Activated CD8-positive, alpha-beta T cell treated with anti-CD3 and anti-CD28 coated beads for 36 hours (primary cell): ENCODE measurements at regions not wholly inside any gene's neighbourhood (a gene's known extent, or its start where the extent isn't known, plus 50 kb on each side); places are given as distances from the start of the nearest gene placed in this dataset.

Experiments
- ATAC-seq: fragments of 200-7000 bp; cut with Tn5 transposase; one replicate; pipeline ENCODE4 v1.10.0; 2021; ENCODE audit warnings: mild to moderate bottlenecking, moderate library complexity
- CTCF ChIA-PET: fragments of 350-600 bp; sonication (Branson Sonifier 250); formaldehyde crosslinking; loops from one replicate; lab custom pipeline; 2021; ENCODE audit warnings: antibody characterized with exemption; lab: Charles Lee
- POLR2A ChIA-PET: fragments of 350-600 bp; sonication (Branson Sonifier 250); formaldehyde crosslinking; loops from one replicate; lab custom pipeline; 2021; ENCODE audit warnings: antibody characterized with exemption; lab: Charles Lee
- DNase-seq: peaks from one replicate; pipeline ENCODE4 v3.0.0-alpha.2; 2020
- H3K27ac Mint-ChIP-seq: one replicate; pipeline ENCODE4 v1.8.0; 2021; ENCODE audit warnings: mild to moderate bottlenecking, mixed read lengths
- H3K27me3 Mint-ChIP-seq: one replicate; pipeline ENCODE4 v1.8.0; 2021; ENCODE audit warnings: mixed read lengths
- H3K36me3 Mint-ChIP-seq: one replicate; pipeline ENCODE4 v1.8.0; 2021; ENCODE audit warnings: low read depth, mixed read lengths
- H3K4me1 Mint-ChIP-seq: one replicate; pipeline ENCODE4 v1.8.0; 2021; ENCODE audit warnings: low read depth, mixed read lengths
- H3K4me3 Mint-ChIP-seq: one replicate; pipeline ENCODE4 v1.8.0; 2021; ENCODE audit warnings: mild to moderate bottlenecking, moderate library complexity, mixed read lengths
- H3K9me3 Mint-ChIP-seq: one replicate; pipeline ENCODE4 v1.8.0; 2021; ENCODE audit warnings: mixed read lengths
- CTCF ChIP-seq: fragments of 200-600 bp; IDR thresholded peaks from one replicate; pipeline ENCODE4 v1.8.0; 2022; ENCODE audit warnings: antibody characterized with exemption, mild to moderate bottlenecking
- intact Hi-C: fragments of 100-400 bp; cut with micrococcal nuclease; formaldehyde crosslinking; loops from one replicate; pipeline ENCODE4 v1.10.0; 2022

- ChIA-PET POLR2A (no interaction called here), CTCF (no interaction called here)
- peaks cover 4% of the 10 kb centered on the region for H3K4me1 Mint-ChIP-seq
- no peaks in the 10 kb centered on the region for H3K36me3 Mint-ChIP-seq
- ATAC-seq (no peak), DNase-seq (no peak)
- peaks cover 7% of the 10 kb centered on the region for H3K9me3 Mint-ChIP-seq
- no peak overlapping the region for H3K27ac Mint-ChIP-seq
- H3K4me3 Mint-ChIP-seq, result no peak overlapping the region
- intact Hi-C loops, result no loop called here
- TF ChIP-seq CTCF, result no peak
- H3K27me3 Mint-ChIP-seq, result peaks cover 26% of the 10 kb centered on the region
These were observed 178.3 kb upstream of the TWIST2 start for GRCh38 chr2:238669581-238670080.

GRCh38 chr2:238670111-238670585 lies 177.7 kb upstream of the TWIST2 start:
- Mint-ChIP-seq H3K4me3 (no peak overlapping the region), H3K27me3 (peaks cover 22% of the 10 kb centered on the region), H3K27ac (no peak overlapping the region), H3K36me3 (no peaks in the 10 kb centered on the region), H3K9me3 (peaks cover 7% of the 10 kb centered on the region), H3K4me1 (peaks cover 4% of the 10 kb centered on the region)
- TF ChIP-seq CTCF, result no peak
- POLR2A ChIA-PET, result no interaction called here
- peak; percentile 55 for ATAC-seq
- peak; percentile 25 for DNase-seq
- intact Hi-C loops, result no loop called here
- CTCF ChIA-PET, result no interaction called here

- POLR2A ChIA-PET, result interaction anchor here (0.9 kb wide), 1 partner anchor 38 kb away, joined by 3 read pairs; no protein-coding TSS in a partner anchor
- H3K9me3 Mint-ChIP-seq, result peaks cover 5% of the 10 kb centered on the region
- CTCF ChIA-PET, result no interaction called here
- H3K4me1 Mint-ChIP-seq, result peaks cover 6% of the 10 kb centered on the region
- DNase-seq (no peak), ATAC-seq (no peak)
- peaks cover 32% of the 10 kb centered on the region for H3K27me3 Mint-ChIP-seq
- no peak overlapping the region for H3K4me3 Mint-ChIP-seq
- H3K27ac Mint-ChIP-seq, result no peak overlapping the region
- intact Hi-C loops, result no loop called here
- peaks cover 2% of the 10 kb centered on the region for H3K36me3 Mint-ChIP-seq
- TF ChIP-seq CTCF, result no peak
These were observed 165.3 kb upstream of the TWIST2 start for GRCh38 chr2:238682536-238682935.

- Mint-ChIP-seq H3K4me3 (no peak overlapping the region), H3K36me3 (no peaks in the 10 kb centered on the region), H3K9me3 (no peaks in the 10 kb centered on the region), H3K27ac (no peak overlapping the region), H3K27me3 (peaks cover 25% of the 10 kb centered on the region), H3K4me1 (peaks cover 6% of the 10 kb centered on the region)
- DNase-seq, result peak; percentile 37
- intact Hi-C loops, result no loop called here
- CTCF ChIA-PET, result no interaction called here
- ATAC-seq, result peak; percentile 65
- POLR2A ChIA-PET, result no interaction called here
- no peak for TF ChIP-seq CTCF
These were observed 163.2 kb upstream of the TWIST2 start for GRCh38 chr2:238684362-238685326.

- Mint-ChIP-seq H3K4me1 (peaks cover 6% of the 10 kb centered on the region), H3K36me3 (no peaks in the 10 kb centered on the region), H3K9me3 (no peaks in the 10 kb centered on the region), H3K4me3 (no peak overlapping the region), H3K27ac (no peak overlapping the region), H3K27me3 (peaks cover 25% of the 10 kb centered on the region)
- no peak for TF ChIP-seq CTCF
- no peak for DNase-seq
- ATAC-seq, result no peak
- intact Hi-C loops, result no loop called here
- POLR2A ChIA-PET, result no interaction called here
- CTCF ChIA-PET, result no interaction called here
These were observed 162.6 kb upstream of the TWIST2 start for GRCh38 chr2:238685327-238685709.
